ENCODE measurements at regions not wholly inside any gene's neighbourhood (a gene's known extent, or its start where the extent isn't known, plus 50 kb on each side); places are given as distances from the start of the nearest gene placed in this dataset.
A peak's percentile ranks its signal among the peaks of the same experiment; 100 is the strongest.

DNA sequence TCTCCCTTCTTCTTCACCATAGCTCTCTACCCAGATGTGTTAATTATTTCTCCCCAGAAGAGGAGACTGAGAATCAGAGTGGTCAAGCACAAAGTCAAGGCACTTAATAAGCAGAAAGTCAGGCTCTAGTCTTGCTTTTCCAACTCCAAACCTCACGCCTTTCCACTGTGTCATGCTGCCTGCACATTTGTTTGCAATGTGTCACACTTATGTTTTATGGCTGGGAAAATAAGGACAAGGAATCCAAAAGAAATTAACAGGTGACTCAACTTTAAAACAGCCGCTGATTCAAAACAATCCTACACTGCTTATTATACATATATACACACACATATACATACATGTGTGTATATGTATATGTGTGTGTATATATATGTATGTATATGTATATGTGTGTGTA is 255.7 kb upstream of the DYNLRB2 start:
- DNase-seq = no peak
- H3K27ac Mint-ChIP-seq = no peak overlapping the region
- no peaks in the 10 kb centered on the region for H3K4me1 Mint-ChIP-seq (ENCODE audit: low read depth)
- POLR2A ChIA-PET = no interaction called here
- peaks cover 6% of the 10 kb centered on the region for H3K27me3 Mint-ChIP-seq
- no peak for TF ChIP-seq CTCF (IDR thresholded peaks at IDR 0.05)
- no peak for ATAC-seq
- CTCF ChIA-PET = no interaction called here
- no peaks in the 10 kb centered on the region for H3K9me3 Mint-ChIP-seq
- H3K36me3 Mint-ChIP-seq (ENCODE audit: low read depth) = no peaks in the 10 kb centered on the region
- H3K4me3 Mint-ChIP-seq = no peak overlapping the region
- intact Hi-C loops (cut with micrococcal nuclease) = no loop called here

GRCh38 chr16:80283466-80284392 is 257.1 kb upstream of the DYNLRB2 start:
- ChIA-PET CTCF (no interaction called here), POLR2A (no interaction called here)
- ATAC-seq = no peak
- no peak overlapping the region for H3K27ac Mint-ChIP-seq
- H3K9me3 Mint-ChIP-seq = no peaks in the 10 kb centered on the region
- no peaks in the 10 kb centered on the region for H3K4me1 Mint-ChIP-seq (ENCODE audit: low read depth)
- H3K27me3 Mint-ChIP-seq = peaks cover 5% of the 10 kb centered on the region
- no peaks in the 10 kb centered on the region for H3K36me3 Mint-ChIP-seq (ENCODE audit: low read depth)
- DNase-seq = no peak
- H3K4me3 Mint-ChIP-seq = no peak overlapping the region
- intact Hi-C loops (cut with micrococcal nuclease) = no loop called here
- no peak for TF ChIP-seq CTCF (IDR thresholded peaks at IDR 0.05)

DNA sequence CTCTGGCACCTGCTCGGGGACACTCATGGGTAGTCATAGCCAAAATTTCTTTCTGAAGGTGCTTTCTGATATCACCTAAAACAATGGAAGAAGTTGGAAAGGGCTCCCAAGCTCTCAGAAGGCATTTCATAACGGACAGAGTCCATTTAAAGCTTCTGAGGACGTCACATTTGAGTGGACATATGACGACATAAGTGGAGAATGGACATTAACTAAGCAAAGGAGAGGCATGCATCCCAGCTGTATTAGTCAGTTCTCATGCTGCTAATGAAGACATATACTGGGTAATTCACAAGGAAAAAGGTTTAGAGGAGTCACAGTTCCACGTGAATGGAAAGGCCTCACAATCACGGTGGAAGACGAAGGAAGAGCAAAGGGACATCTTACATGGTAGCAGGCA is 260.2 kb upstream of the DYNLRB2 start:
- H3K36me3 Mint-ChIP-seq (ENCODE audit: low read depth) = no peaks in the 10 kb centered on the region
- ChIA-PET CTCF (no interaction called here), POLR2A (no interaction called here)
- H3K4me1 Mint-ChIP-seq (ENCODE audit: low read depth) = no peaks in the 10 kb centered on the region
- H3K27me3 Mint-ChIP-seq = peaks cover 6% of the 10 kb centered on the region
- H3K27ac Mint-ChIP-seq = no peak overlapping the region
- TF ChIP-seq CTCF (IDR thresholded peaks at IDR 0.05) = no peak
- DNase-seq (no peak), ATAC-seq (no peak)
- no peak overlapping the region for H3K4me3 Mint-ChIP-seq
- intact Hi-C loops (cut with micrococcal nuclease) = no loop called here
- H3K9me3 Mint-ChIP-seq = no peaks in the 10 kb centered on the region

GRCh38 chr16:80279656-80280055 is 261.1 kb upstream of the DYNLRB2 start:
- Mint-ChIP-seq H3K4me1 (ENCODE audit: low read depth) (no peaks in the 10 kb centered on the region), H3K27ac (no peak overlapping the region), H3K27me3 (peaks cover 6% of the 10 kb centered on the region), H3K36me3 (ENCODE audit: low read depth) (no peaks in the 10 kb centered on the region), H3K9me3 (no peaks in the 10 kb centered on the region), H3K4me3 (no peak overlapping the region)
- ATAC-seq = no peak
- CTCF ChIA-PET = no interaction called here
- POLR2A ChIA-PET = no interaction called here
- DNase-seq = no peak
- intact Hi-C loops (cut with micrococcal nuclease) = no loop called here
- no peak for TF ChIP-seq CTCF (IDR thresholded peaks at IDR 0.05)

GRCh38 chr16:80277182-80277581 is 263.6 kb upstream of the DYNLRB2 start:
- Mint-ChIP-seq H3K4me1 (ENCODE audit: low read depth) (peaks cover 2% of the 10 kb centered on the region), H3K36me3 (ENCODE audit: low read depth) (no peaks in the 10 kb centered on the region), H3K4me3 (no peak overlapping the region), H3K27ac (no peak overlapping the region), H3K9me3 (no peaks in the 10 kb centered on the region), H3K27me3 (peaks cover 4% of the 10 kb centered on the region)
- DNase-seq = peak; percentile 1
- no peak for ATAC-seq
- no peak for TF ChIP-seq CTCF (IDR thresholded peaks at IDR 0.05)
- ChIA-PET POLR2A (no interaction called here), CTCF (no interaction called here)
- intact Hi-C loops (cut with micrococcal nuclease) = no loop called here
